K562 (cell line): ENCODE measurements at regions not wholly inside any gene's neighbourhood (a gene's known extent, or its start where the extent isn't known, plus 50 kb on each side); places are given as distances from the start of the nearest gene placed in this dataset.

Experiments used
- CHD7 ChIP-seq: fragments of 200-600 bp; sonication (generic); IDR thresholded peaks from one replicate; pipeline ENCODE4 v1.6.1; 2012; ENCODE audit warnings: mild to moderate bottlenecking, low read depth, low read length, inconsistent platforms
- EWSR1 ChIP-seq: fragments of 450-650 bp; IDR thresholded peaks from 2 replicates; pipeline ENCODE4 v1.6.1; 2018; ENCODE audit warnings: borderline replicate concordance, mild to moderate bottlenecking, low read depth, moderate library complexity; ENCODE audit not compliant: partially characterized antibody
- HNRNPUL1 ChIP-seq: fragments of 200-400 bp; formaldehyde crosslinking; IDR thresholded peaks from 2 replicates; pipeline ENCODE4 v1.6.1; 2017; ENCODE audit warnings: low read length
- LARP7 ChIP-seq: fragments of 450-650 bp; IDR thresholded peaks from 2 replicates; pipeline ENCODE4 v1.6.1; 2016
- MLX ChIP-seq, 2 experiments: fragments of 450-650 bp in 1 of 2; sonication (generic) in 1 of 2; formaldehyde crosslinking; conservative IDR thresholded peaks; 2 replicates each; pipeline versions ENCODE4 v1.4.0 to v1.8.1; 2020 to 2022; ENCODE audit warnings: mild to moderate bottlenecking in 1 of 2, missing genetic modification reagents in 1 of 2
- MNT ChIP-seq, 2 experiments: fragments of 450-650 bp; conservative IDR thresholded peaks; 2 replicates each; pipeline ENCODE4 v1.6.1; 2017; ENCODE audit warnings: mild to moderate bottlenecking in 2 of 2, moderate library complexity in 2 of 2
- OTX1 ChIP-seq: fragments of 450-650 bp; formaldehyde crosslinking; IDR thresholded peaks from 2 replicates; pipeline ENCODE4 v1.4.0; 2022; ENCODE audit warnings: mild to moderate bottlenecking
- RAD21 ChIP-seq, 2 experiments: fragments of 250-450 bp in 1 of 2; fragments of 450-650 bp in 1 of 2; sonication (Bioruptor Pico) in 1 of 2; formaldehyde crosslinking in 1 of 2; IDR thresholded peaks in 1 of 2; conservative IDR thresholded peaks in 1 of 2; 2 replicates each; pipeline versions ENCODE4 v1.4.0 to v1.8.0; 2020 to 2022; ENCODE audit warnings: mild to moderate bottlenecking in 2 of 2, moderate library complexity in 1 of 2
- THAP7 ChIP-seq: fragments of 250-450 bp; sonication (Bioruptor Pico); IDR thresholded peaks from 2 replicates; pipeline ENCODE4 v1.5.0; 2021
- ZNF253 ChIP-seq: fragments of 250-450 bp; sonication (Bioruptor Pico); conservative IDR thresholded peaks from 2 replicates; pipeline ENCODE4 v1.6.1; 2021; ENCODE audit warnings: mild to moderate bottlenecking
- ZNF436 ChIP-seq: fragments of 250-450, 450-650 bp; sonication (Bioruptor Pico); formaldehyde crosslinking; IDR thresholded peaks from 2 replicates; pipeline ENCODE4 v1.7.0; 2020; ENCODE audit warnings: mild to moderate bottlenecking
- ZNF695 ChIP-seq: fragments of 450-650 bp; formaldehyde crosslinking; IDR thresholded peaks from 2 replicates; pipeline ENCODE4 v1.4.0; 2020; ENCODE audit warnings: mild to moderate bottlenecking, moderate library complexity

DNA sequence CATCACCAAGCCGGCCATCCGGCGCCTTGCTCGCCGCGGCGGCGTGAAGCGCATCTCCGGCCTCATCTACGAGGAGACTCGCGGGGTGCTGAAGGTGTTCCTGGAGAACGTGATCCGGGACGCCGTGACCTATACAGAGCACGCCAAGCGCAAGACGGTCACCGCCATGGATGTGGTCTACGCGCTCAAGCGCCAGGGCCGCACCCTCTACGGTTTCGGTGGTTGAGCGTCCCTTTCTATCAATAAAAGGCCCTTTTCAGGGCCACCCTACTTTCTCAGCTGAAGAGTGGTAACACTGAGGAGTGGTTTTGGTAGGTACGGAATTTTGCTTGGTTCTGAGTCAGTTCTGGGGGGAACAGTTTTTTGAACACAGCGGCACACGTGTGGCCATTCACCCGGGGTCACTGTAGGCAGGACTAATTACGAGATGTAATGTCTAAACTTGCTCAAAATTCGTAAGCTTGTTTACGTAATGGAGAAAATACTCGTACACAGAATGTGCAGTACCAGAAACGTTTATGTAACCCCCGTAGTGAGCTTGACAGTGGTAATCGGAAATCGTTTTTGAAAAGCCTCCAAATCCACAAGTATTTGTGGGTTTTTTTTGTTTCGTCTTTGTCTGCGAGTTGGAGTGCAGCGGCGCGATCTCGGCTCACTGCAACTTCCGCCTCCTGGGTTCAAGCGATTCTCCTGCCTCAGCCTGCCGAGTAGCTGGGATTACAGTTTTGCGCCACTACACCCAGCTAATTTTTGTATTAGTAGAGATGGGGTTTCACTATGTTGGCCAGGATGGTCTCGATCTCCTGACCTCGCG is 87.8 kb downstream of the OR2B2 start (continued):
- TF ChIP-seq CHD7, result peak; percentile 67
- TF ChIP-seq HNRNPUL1, result peak; percentile 90
- TF ChIP-seq THAP7, result 0 out of 2 replicates have a peak, but pooled peaks have one; percentile 56
- TF ChIP-seq ZNF253 (CRISPR knock-in tag), result peak; percentile 78; the same call in 1 of the 2 replicates
- peak; percentile 63; the same call in 1 of the 2 replicates for TF ChIP-seq OTX1 (CRISPR knock-in tag)
- TF ChIP-seq ZNF436, result peak; percentile 60; the same call in 1 of the 2 replicates
- peak in 1 of 2 experiments; percentile 16; a peak in 1 of 4 replicates for TF ChIP-seq RAD21 (CRISPR knock-in tag; conservative IDR thresholded peaks at IDR 0.05 in 1 of 2, IDR thresholded peaks at IDR 0.05 in 1 of 2)
- peak; percentile 64; the same call in 1 of the 2 replicates for TF ChIP-seq LARP7
- TF ChIP-seq EWSR1, result peak; percentile 89
- TF ChIP-seq MNT (conservative IDR thresholded peaks at IDR 0.05), result peak; percentile 65 to 76
- 0 out of 4 replicates have a peak, but pooled peaks of 1 of the 2 experiments have one; percentile 79 for TF ChIP-seq MLX (CRISPR knock-in tag; conservative IDR thresholded peaks at IDR 0.05)
- peak; percentile 86 for TF ChIP-seq ZNF695 (CRISPR knock-in tag)
